NCI-H1436 (cell line): ENCODE measurements at regions not wholly inside any gene's neighbourhood (a gene's known extent, or its start where the extent isn't known, plus 50 kb on each side); places are given as distances from the start of the nearest gene placed in this dataset.
"Not testable (repeated sequence)": the region's sequence is repeated elsewhere in the genome, so short reads cannot be mapped to it uniquely, and the experiment has no call there.

Experiments used
- DNase-seq: peaks from one replicate; lab custom pipeline; 2025; lab: John Stamatoyannopoulos, UW

GRCh38 chr16:66206363-66206762 lies 160.1 kb upstream of the CDH5 start:
- DNase-seq = no peak

DNA sequence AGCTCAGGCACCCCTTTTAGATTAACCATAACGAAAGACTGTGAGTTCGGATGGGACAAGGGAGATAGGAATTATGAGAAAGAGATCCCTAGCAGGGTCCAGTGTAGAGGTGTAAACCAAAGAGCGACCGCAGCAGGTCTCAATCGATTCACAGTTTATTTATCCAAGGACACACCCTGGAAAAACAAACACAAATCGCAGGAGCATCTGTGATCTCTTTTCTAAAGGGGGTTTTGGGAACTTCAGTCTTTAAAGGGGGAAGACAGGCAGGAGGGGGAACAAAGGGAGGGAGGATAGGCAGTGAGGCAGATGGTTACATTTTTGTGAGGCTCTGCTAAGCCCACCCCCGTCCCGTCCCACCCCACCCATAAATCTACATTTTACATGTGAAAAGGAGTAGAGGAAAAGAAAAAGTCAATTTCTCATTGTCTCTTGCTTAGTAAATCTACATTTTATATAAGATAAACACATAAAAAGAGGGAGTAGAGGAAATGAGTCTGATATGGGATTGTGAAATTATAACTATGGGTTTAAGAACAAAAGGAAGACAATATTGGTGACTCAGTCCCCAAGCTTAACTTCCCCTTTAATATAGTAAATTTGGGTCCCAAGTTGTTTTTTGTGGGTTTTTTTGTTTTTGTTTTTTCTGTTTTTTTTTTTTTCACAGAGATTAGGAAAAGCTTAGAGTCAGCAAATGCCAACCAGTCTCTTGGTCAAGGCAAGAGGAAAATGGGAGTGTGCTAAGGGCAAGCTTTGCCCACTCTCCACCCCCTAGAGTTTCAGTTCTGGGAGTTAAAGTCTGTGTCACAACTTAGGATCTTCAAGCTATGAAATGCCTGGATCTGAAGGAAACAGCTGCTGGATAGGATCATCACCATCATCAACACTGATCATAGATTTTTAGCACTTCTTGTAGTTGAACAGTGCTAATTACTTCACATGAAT lies 160.9 kb upstream of the CDH5 start:
- no peak for DNase-seq

GRCh38 chr16:66204756-66205155 lies 161.7 kb upstream of the CDH5 start:
- DNase-seq = no peak

GRCh38 chr16:66203476-66203875 lies 163.0 kb upstream of the CDH5 start:
- DNase-seq = no peak

DNA sequence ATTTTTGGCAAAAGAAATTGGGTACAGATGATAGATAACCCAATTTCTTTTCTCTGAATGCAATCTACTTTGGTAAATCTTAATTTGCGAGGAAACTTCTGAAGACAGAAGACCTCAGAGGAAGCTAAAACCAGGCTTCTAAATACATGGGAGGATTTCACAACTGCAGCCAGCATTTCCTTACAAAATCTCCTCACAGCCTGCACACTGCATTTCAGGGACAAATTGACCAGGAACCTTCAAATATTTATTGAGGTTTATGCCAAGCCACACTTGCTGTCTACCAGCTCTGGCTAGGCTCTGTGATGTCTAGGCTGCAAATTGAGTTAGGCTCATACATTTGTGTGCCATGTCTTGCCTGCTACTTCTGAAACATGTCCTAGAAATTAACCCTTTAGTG lies 167.3 kb upstream of the CDH5 start:
- no peak for DNase-seq

DNA sequence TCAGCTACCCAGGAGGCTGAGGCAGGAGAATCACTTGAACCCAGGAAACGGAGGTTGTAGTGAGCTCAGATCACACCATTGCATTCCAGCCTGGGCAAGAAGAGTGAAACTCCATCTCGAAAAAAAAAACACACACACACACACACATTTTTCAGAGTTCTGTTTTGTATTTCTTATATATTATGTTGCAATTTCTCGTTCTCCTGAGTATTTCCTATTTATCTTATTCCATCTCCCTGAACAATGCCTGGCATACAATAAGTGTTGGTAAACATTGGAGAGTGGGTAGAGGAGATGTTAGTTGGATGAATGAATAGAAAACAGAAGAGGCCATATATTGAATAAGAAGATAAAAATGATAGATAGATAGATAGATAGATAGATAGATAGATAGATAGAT lies 167.8 kb upstream of the CDH5 start:
- DNase-seq = no peak

GRCh38 chr16:66197668-66198278 lies 168.7 kb upstream of the CDH5 start:
- DNase-seq = no peak

DNA sequence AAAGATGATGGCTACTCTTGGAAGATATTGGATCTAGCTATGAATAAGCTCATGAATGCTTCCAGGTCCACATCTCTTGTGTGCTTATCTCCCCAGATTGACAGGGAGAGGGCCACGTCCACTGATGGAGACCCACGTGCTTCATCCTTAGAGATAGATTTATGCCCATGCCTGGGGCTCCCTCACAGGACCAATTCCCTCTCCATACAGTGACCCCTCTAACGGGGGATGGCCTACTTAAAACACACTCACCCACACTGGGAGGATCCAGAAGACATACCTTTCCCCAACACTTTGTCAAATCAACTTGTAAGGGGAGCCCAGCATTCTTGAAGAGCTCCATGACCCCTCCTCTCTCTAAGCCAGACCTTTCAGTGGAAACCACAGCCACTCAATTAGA lies 169.7 kb upstream of the CDH5 start:
- no peak for DNase-seq

GRCh38 chr16:66194866-66195265 lies 171.6 kb upstream of the CDH5 start:
- DNase-seq = no peak

- no peak for DNase-seq
Observed at GRCh38 chr16:66193543-66194229, 172.8 kb upstream of the CDH5 start.

GRCh38 chr16:66190411-66190810 lies 176.1 kb upstream of the CDH5 start:
- DNase-seq = no peak

DNA sequence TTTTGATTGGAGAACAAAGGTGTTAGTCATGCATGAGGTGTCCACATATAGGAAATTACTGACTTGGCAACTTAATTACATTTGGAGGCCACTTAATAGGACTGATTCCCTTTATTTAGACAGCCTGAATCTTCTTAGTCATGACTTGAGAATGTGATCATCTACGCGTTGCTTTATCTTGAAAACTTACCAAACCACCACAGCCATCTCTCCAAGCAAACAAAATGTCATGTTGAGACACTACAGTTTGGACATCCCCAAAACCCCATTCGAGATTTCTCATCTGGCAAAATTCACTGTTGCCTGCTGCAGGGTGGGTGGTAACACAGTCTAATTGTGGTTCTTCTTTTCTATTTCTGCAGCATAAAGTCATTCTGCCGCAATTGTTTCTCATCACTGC lies 176.5 kb upstream of the CDH5 start:
- DNase-seq = no peak

- DNase-seq = no peak
Observed at GRCh38 chr16:66188917-66189725, 177.4 kb upstream of the CDH5 start.

DNA sequence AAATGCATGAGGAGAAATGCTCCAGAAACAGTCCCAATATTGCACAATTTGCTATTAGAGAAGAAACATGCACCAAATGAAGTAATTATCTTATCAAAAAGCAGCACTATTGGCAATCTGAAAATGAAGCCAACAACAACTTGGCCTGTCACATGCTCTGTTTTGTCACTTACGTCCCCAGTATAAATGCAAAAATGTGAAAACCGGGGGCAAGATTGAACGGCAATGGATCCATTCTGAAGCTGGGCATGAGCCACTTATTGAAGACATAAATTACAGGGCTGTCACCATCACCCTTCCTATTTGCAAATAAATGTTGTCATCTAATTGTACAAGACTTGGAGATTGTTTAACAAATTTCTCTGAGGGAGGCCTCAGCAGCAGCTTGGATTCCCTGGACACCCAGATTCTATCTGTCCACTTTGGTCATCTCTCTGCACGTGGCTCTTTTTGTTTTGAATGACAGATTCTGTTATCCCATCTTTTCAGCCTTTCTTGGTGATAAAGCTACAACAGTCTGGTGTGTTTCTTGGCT lies 180.2 kb upstream of the CDH5 start:
- no peak for DNase-seq

DNA sequence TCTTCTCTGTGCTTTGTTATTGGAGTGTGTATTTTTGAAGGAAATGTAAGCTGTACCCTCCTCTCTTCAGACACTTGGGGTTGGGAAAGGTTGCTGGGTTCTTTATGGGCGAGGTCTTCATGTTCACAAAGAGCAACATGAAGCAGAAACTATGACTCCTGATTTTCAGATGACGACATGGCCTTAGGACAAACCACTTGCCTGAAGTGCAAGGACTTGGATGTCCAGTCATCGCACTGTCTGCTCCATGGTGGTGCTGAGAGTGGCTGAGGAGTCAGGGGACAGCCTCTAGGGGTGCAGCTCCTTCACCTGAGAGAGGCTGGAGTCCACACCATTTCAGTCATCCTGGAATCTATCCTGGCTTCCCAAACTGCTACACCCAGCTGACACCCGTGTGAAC lies 183.9 kb upstream of the CDH5 start:
- no peak for DNase-seq

- no peak for DNase-seq
Observed at GRCh38 chr16:66176731-66177130, 189.8 kb upstream of the CDH5 start.

GRCh38 chr16:66176111-66176510 lies 190.4 kb upstream of the CDH5 start:
- no peak for DNase-seq

DNA sequence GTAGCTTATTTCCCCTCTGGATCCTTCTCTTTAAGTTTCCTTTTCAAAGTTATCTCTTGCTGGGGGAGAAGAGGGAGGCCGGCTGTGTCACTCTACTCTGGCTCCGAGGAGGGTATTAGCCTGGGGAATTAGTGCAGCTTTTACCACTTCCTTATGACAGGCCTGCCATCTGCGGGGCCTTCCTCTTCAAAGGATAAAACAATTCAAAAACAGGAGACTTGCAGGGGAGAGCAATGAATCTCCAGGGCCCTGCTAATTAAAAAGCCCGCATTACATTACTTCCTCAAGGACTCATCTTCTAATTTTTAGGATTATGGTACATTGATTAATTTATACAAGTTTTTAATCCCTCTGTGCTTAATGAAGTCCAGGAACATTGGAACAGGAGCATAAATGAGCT lies 190.9 kb upstream of the CDH5 start:
- no peak for DNase-seq

DNA sequence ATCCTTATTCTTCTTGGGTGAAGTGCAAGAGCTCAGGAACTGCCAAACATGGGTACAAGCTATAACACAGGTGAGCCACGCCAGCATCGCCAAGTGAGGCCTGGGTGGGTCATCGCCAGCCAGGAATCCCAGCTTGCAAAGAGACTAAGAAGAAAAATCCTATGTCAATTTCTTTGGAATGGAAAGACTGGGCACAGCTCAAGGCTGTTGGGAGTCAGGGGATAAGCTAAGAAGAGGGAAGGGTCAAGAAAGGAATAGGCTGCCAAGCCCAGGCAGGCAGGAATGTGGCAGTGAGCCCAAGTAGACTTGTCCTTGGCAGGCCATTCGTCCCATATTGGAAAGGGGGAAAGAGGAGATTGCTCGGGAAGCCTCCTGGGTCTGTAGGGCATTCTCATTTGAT lies 191.4 kb upstream of the CDH5 start:
- no peak for DNase-seq

GRCh38 chr16:66173796-66174195 lies 192.7 kb upstream of the CDH5 start:
- DNase-seq = not testable (repeated sequence)

DNA sequence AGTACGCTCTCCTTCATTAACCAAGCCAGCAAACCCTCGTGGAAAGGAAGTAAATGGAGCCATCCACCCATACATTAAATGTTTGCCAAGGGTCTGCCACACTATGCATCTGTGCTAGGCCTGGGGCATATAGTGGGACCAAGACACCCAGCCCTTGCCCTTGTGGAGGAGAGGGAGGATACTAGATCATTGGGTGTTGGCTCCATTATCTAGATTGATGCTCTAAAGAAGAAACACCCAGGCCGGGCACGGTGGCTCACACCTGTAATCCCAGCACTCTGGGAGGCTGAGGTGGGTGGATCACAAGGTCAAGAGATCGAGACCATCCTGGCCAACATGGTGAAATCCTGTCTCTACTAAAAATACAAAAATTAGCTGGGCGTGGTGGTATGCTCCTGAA lies 193.3 kb upstream of the CDH5 start:
- DNase-seq = not testable (repeated sequence)

DNA sequence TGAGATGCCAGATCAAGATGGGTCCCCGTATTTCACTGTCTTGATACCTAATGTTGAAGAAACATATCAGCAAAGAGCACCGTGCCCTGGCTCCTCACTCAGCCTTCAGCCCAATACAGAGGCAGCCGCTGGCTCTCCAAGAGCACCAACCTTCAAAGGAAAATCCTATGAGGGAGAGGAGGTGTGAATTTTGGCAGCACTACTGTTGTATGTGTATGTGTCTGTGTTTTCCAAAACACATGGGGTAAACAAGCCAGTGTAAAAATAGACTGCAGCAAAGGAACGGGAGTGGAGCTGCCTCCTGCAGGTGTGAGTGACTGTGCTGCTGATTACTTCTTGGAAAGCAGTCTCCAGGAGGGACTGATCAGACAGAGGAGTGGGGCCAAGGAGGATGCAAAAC lies 194.0 kb upstream of the CDH5 start:
- no peak for DNase-seq
